Upper lobe of right lung (tissue), 1 donor: ENCODE measurements at regions not wholly inside any gene's neighbourhood (a gene's known extent, or its start where the extent isn't known, plus 50 kb on each side); places are given as distances from the start of the nearest gene placed in this dataset.
A peak's percentile ranks its signal among the peaks of the same experiment; 100 is the strongest.

Experiments used
- ATAC-seq: fragments of 200-7000 bp; cut with Tn5 transposase; one replicate; pipeline ENCODE4 v1.9.1; 2020; ENCODE audit warnings: mild to moderate bottlenecking, moderate library complexity
- DNase-seq: peaks from one replicate; pipeline ENCODE4 v3.0.0-alpha.2; 2020
- H3K27ac ChIP-seq: fragments of 200-600 bp; one replicate; pipeline ENCODE4 v1.8.0; 2022
- H3K27me3 ChIP-seq: fragments of 200-600 bp; one replicate; pipeline ENCODE4 v1.8.0; 2022; ENCODE audit warnings: mild to moderate bottlenecking
- H3K36me3 ChIP-seq: fragments of 200-600 bp; one replicate; pipeline ENCODE4 v1.8.0; 2022
- H3K4me1 ChIP-seq: fragments of 200-600 bp; one replicate; pipeline ENCODE4 v1.8.0; 2022
- H3K4me3 ChIP-seq: fragments of 200-600 bp; one replicate; pipeline ENCODE4 v1.8.0; 2022; ENCODE audit warnings: mild to moderate bottlenecking
- H3K9me3 ChIP-seq: fragments of 200-600 bp; one replicate; pipeline ENCODE4 v1.8.0; 2022
- intact Hi-C: fragments of 100-400 bp; cut with DNase I; formaldehyde crosslinking; loops from one replicate; pipeline ENCODE4 v1.11.0; 2022
- TF ChIP-seq, protein P1 (sequence below): fragments of 200-600 bp; IDR thresholded peaks from one replicate; pipeline ENCODE4 v1.8.0; 2022; ENCODE audit warnings: antibody characterized with exemption
- donor health status: DM: no; HTN: yes; CAD: no; lungs with severe emphysema.

- DNase-seq: no peak
- no peak for ATAC-seq
- TF ChIP-seq, protein P1, sequence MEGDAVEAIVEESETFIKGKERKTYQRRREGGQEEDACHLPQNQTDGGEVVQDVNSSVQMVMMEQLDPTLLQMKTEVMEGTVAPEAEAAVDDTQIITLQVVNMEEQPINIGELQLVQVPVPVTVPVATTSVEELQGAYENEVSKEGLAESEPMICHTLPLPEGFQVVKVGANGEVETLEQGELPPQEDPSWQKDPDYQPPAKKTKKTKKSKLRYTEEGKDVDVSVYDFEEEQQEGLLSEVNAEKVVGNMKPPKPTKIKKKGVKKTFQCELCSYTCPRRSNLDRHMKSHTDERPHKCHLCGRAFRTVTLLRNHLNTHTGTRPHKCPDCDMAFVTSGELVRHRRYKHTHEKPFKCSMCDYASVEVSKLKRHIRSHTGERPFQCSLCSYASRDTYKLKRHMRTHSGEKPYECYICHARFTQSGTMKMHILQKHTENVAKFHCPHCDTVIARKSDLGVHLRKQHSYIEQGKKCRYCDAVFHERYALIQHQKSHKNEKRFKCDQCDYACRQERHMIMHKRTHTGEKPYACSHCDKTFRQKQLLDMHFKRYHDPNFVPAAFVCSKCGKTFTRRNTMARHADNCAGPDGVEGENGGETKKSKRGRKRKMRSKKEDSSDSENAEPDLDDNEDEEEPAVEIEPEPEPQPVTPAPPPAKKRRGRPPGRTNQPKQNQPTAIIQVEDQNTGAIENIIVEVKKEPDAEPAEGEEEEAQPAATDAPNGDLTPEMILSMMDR: no peak
- Histone ChIP-seq H3K4me3 (no peak overlapping the region), H3K27me3 (no peaks in the 10 kb centered on the region), H3K9me3 (no peaks in the 10 kb centered on the region), H3K4me1 (peaks cover 5% of the 10 kb centered on the region), H3K27ac (no peak overlapping the region), H3K36me3 (no peaks in the 10 kb centered on the region)
- intact Hi-C loops: no loop called here
Observed at GRCh38 chr22:22818202-22818538, 69.4 kb upstream of the IGLL5 start.

GRCh38 chr22:22818861-22819855 is 68.5 kb upstream of the IGLL5 start:
- ATAC-seq: peak; percentile 26
- no peaks in the 10 kb centered on the region for H3K9me3 ChIP-seq
- no peak for DNase-seq
- no peaks in the 10 kb centered on the region for H3K36me3 ChIP-seq
- H3K27ac ChIP-seq: no peak overlapping the region
- H3K4me1 ChIP-seq: peaks cover 5% of the 10 kb centered on the region
- intact Hi-C loops: no loop called here
- no peaks in the 10 kb centered on the region for H3K27me3 ChIP-seq
- no peak overlapping the region for H3K4me3 ChIP-seq
- TF ChIP-seq, protein P1: no peak

DNA sequence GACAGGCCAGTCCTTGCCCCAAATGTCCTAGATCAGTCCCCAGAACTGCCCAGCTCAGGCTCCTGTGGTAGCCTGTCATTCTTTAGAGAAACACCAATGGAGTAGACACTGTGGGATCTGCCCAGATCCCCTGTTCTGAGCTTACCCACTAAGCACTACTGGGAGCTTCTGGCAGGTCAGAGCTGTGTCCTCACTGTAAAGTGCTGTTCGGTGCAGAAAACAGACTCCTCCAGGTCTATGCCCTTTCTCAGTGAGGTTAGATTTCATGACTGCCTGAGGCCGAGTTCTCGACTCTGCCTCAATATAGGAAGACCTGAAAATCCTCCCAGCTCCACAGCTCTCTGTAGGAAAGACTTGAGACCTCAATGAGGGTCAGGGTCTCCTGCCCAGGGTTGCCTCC is 67.5 kb upstream of the IGLL5 start:
- intact Hi-C loops: no loop called here

GRCh38 chr22:22820626-22821025 is 67.0 kb upstream of the IGLL5 start:
- H3K4me1 ChIP-seq: peaks cover 5% of the 10 kb centered on the region
- TF ChIP-seq, protein P1: no peak
- peak overlapping the region; percentile 24 for H3K27ac ChIP-seq
- H3K36me3 ChIP-seq: no peaks in the 10 kb centered on the region
- no peaks in the 10 kb centered on the region for H3K27me3 ChIP-seq
- no peak for DNase-seq
- peak; percentile 50 for ATAC-seq
- H3K4me3 ChIP-seq: no peak overlapping the region
- no peaks in the 10 kb centered on the region for H3K9me3 ChIP-seq
- intact Hi-C loops: no loop called here

More for the DNA sequence above, 67.5 kb upstream of the IGLL5 start:
- H3K36me3 ChIP-seq: no peaks in the 10 kb centered on the region
- H3K27me3 ChIP-seq: no peaks in the 10 kb centered on the region
- ATAC-seq (no peak), DNase-seq (no peak)
- TF ChIP-seq, protein P1: no peak
- H3K27ac ChIP-seq: peak overlapping the region; percentile 24
- H3K4me3 ChIP-seq: no peak overlapping the region
- H3K4me1 ChIP-seq: peaks cover 5% of the 10 kb centered on the region
- H3K9me3 ChIP-seq: no peaks in the 10 kb centered on the region

DNA sequence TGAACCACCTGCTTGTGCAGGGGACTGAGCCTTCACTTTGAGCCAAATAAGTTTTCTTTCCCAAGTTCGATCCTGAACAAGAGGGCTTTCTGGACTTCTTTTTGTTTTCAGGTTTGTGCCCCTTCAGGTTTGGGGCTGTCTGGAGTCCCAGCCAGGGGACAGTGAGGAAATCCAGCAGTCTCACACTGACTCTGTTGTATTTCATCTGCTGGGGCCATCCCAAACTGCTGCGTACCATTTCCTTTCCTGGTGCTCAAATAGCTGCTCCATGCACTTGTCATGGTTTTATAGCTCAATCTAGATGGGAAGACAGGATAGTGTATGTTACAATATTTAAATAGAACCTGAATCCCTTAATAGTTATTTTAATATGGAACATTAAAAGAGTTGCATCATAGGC is 66.3 kb upstream of the IGLL5 start:
- intact Hi-C loops: no loop called here
- H3K36me3 ChIP-seq: no peaks in the 10 kb centered on the region
- H3K27ac ChIP-seq: peak overlapping the region; percentile 26
- ATAC-seq (no peak), DNase-seq (no peak)
- H3K4me1 ChIP-seq: peaks cover 5% of the 10 kb centered on the region
- no peaks in the 10 kb centered on the region for H3K9me3 ChIP-seq
- no peaks in the 10 kb centered on the region for H3K27me3 ChIP-seq
- TF ChIP-seq, protein P1: no peak
- H3K4me3 ChIP-seq: no peak overlapping the region
